Activated CD8-positive, alpha-beta T cell treated with anti-CD3 and anti-CD28 coated beads, Interleukin-2, amount 10 ng/mL, durations not matched to agents 7 days and 5 days (primary cell): ENCODE measurements at regions not wholly inside any gene's neighbourhood (a gene's known extent, or its start where the extent isn't known, plus 50 kb on each side); places are given as distances from the start of the nearest gene placed in this dataset.
"Not testable (repeated sequence)": the region's sequence is repeated elsewhere in the genome, so short reads cannot be mapped to it uniquely, and the experiment has no call there.

Experiments used
- ATAC-seq: fragments of 150-1000 bp; cut with Tn5 transposase; one replicate; pipeline ENCODE4 v1.10.0; 2021; ENCODE audit warnings: moderate library complexity
- CTCF ChIA-PET: fragments of 350-600 bp; sonication (Branson Sonifier 250); formaldehyde crosslinking; loops from one replicate; lab custom pipeline; 2021; ENCODE audit warnings: antibody characterized with exemption; lab: Charles Lee
- POLR2A ChIA-PET: fragments of 350-600 bp; sonication (Branson Sonifier 250); formaldehyde crosslinking; loops from one replicate; lab custom pipeline; 2021; ENCODE audit warnings: antibody characterized with exemption; lab: Charles Lee
- DNase-seq: peaks from one replicate; pipeline ENCODE4 v3.0.0-alpha.2; 2020
- H3K27ac Mint-ChIP-seq: one replicate; pipeline ENCODE4 v1.8.0; 2021; ENCODE audit warnings: mild to moderate bottlenecking, mixed read lengths
- H3K27me3 Mint-ChIP-seq: one replicate; pipeline ENCODE4 v1.8.0; 2021; ENCODE audit warnings: low read depth, mixed read lengths
- H3K36me3 Mint-ChIP-seq: one replicate; pipeline ENCODE4 v1.8.0; 2021; ENCODE audit warnings: low read depth, mixed read lengths
- H3K4me1 Mint-ChIP-seq: one replicate; pipeline ENCODE4 v1.8.0; 2021; ENCODE audit warnings: low read depth, mixed read lengths
- H3K4me3 Mint-ChIP-seq: one replicate; pipeline ENCODE4 v1.8.0; 2021; ENCODE audit warnings: mild to moderate bottlenecking, mixed read lengths
- H3K9me3 Mint-ChIP-seq: one replicate; pipeline ENCODE4 v1.8.0; 2022; ENCODE audit warnings: mixed read lengths; ENCODE audit not compliant: insufficient read depth

DNA sequence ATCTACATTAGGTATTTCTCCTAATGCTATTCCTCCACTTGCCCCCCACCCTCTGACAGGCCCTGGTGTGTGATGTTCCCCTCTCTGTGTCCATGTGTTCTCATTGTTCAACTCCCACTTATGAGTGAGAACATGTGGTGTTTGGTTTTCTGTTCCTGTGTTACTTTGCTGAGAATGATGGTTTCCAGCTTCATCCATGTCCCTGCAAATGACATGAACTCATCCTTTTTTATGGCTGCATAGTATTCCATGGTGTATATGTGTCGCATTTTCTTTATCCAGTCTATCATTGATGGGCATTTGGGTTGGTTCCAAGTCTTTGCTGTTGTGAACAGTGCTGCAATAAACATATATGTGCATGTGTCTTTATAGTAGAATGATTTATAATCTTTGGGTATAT is 50.6 kb upstream of the GRHL3 start:
- H3K27ac Mint-ChIP-seq: not testable (repeated sequence)

DNA sequence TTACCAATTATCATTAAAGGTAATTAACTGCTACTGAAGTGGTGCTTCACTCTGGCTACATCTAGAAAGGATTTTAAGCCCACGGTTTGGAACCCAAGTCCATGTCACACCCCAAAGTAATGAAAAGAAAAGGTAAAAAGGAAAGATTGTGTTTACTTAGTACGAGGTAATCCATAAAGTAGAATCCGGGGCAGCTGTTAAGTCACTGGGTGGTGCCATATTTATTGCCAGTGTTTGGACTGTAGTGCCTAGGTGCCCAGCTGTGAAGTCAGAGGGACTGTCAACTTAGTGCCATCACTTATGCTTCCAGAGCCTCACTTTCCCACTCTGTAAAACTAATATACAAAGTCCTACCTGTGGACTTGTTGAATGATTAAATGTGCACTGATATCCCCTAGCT is 52.2 kb upstream of the GRHL3 start:
- peaks cover 7% of the 10 kb centered on the region for H3K36me3 Mint-ChIP-seq
- peaks cover 15% of the 10 kb centered on the region for H3K4me1 Mint-ChIP-seq
- H3K9me3 Mint-ChIP-seq: peaks cover 5% of the 10 kb centered on the region
- ChIA-PET CTCF (no interaction called here), POLR2A (no interaction called here)
- ATAC-seq (no peak), DNase-seq (no peak)
- H3K4me3 Mint-ChIP-seq: no peak overlapping the region
- no peak overlapping the region for H3K27ac Mint-ChIP-seq
- peaks cover 35% of the 10 kb centered on the region for H3K27me3 Mint-ChIP-seq

More for the DNA sequence above, 50.6 kb upstream of the GRHL3 start:
- peaks cover 44% of the 10 kb centered on the region for H3K27me3 Mint-ChIP-seq
- H3K4me1 Mint-ChIP-seq, POLR2A ChIA-PET, H3K36me3 Mint-ChIP-seq, CTCF ChIA-PET, ATAC-seq, H3K9me3 Mint-ChIP-seq, DNase-seq, H3K4me3 Mint-ChIP-seq: not testable (repeated sequence)

DNA sequence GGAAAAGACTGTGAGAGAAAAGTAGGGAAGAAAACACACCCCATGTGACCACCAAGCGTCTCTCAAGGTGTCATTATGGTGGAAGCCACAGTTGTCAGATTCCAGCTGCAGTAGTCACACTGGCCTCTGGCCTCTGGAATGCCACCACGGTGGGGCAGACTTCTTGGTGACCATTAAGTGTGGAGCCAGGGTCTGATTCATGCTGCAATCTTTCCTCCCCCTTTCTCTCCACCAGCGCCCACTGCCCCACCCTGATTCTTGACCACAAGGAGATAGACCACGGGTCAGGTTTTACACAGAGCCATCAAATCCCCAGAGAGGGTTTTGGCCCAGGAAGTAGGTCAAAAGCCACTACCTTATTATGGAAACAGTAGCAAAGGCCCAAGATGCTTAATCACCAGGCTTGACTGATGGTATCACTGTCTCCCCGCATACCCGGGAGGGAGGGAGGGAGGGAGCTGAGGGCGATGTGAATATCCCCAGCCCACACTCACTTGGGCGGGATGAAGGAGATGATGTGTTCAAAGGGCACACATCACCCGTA is 52.7 kb upstream of the GRHL3 start:
- ChIA-PET POLR2A (no interaction called here), CTCF (no interaction called here)
- Mint-ChIP-seq H3K4me1 (peaks cover 15% of the 10 kb centered on the region), H3K27ac (no peak overlapping the region), H3K36me3 (peaks cover 7% of the 10 kb centered on the region), H3K27me3 (peaks cover 31% of the 10 kb centered on the region), H3K9me3 (peaks cover 5% of the 10 kb centered on the region), H3K4me3 (no peak overlapping the region)
- DNase-seq (no peak), ATAC-seq (no peak)

DNA sequence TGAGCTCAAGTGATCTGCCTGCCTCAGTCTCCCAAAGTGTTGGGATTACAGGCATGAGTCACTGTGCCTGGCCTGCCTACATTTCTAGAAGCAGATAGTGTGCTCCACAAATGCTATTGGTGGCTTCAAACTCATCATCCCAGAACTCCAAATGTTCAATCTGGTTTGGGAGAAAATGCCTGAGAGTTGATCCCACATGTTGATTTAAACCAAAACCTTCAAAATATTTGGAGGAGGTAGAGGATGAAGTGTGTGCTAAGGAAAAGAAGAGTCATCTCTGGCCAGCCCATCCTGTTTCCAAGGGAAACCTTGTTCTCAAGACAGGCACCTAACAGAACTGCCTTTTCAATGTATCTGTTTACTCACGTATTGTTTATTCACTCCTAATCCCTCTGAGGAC is 55.4 kb upstream of the GRHL3 start:
- Mint-ChIP-seq H3K36me3 (peaks cover 7% of the 10 kb centered on the region), H3K4me3 (no peak overlapping the region), H3K4me1 (peaks cover 19% of the 10 kb centered on the region), H3K27me3 (peaks cover 24% of the 10 kb centered on the region), H3K9me3 (peaks cover 5% of the 10 kb centered on the region), H3K27ac (no peak overlapping the region)
- ChIA-PET POLR2A (no interaction called here), CTCF (no interaction called here)
- DNase-seq (no peak), ATAC-seq (no peak)

GRCh38 chr1:24263211-24263610 is 55.9 kb upstream of the GRHL3 start:
- CTCF ChIA-PET: no interaction called here
- peaks cover 7% of the 10 kb centered on the region for H3K36me3 Mint-ChIP-seq
- POLR2A ChIA-PET: no interaction called here

DNA sequence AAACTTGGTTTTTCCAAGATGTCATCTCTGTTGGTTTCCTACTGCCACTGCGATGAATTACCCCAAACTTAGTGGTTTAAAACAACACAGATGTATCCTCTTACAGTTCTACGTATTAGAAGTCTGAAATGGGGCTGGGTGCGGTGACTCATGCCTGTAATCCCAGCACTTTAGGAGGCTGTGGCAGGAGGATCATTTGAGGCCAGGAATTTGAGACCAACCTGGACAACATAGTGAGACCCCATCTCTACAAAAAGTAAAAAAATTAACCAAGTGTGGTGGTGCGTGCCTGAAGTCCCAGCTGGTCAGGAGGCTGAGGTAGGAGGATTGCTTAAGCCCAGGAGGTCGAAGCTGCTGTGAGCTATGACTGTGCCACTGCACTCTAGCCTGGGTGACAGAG is 57.2 kb upstream of the GRHL3 start:
- POLR2A ChIA-PET: no interaction called here
- no peak overlapping the region for H3K27ac Mint-ChIP-seq
- ATAC-seq (no peak), DNase-seq (no peak)
- CTCF ChIA-PET: no interaction called here
- H3K36me3 Mint-ChIP-seq: peaks cover 7% of the 10 kb centered on the region
- H3K27me3 Mint-ChIP-seq: peaks cover 29% of the 10 kb centered on the region
- H3K9me3 Mint-ChIP-seq: peaks cover 5% of the 10 kb centered on the region
- no peak overlapping the region for H3K4me3 Mint-ChIP-seq
- peaks cover 19% of the 10 kb centered on the region for H3K4me1 Mint-ChIP-seq

More at GRCh38 chr1:24263211-24263610, 55.9 kb upstream of the GRHL3 start:
- peaks cover 19% of the 10 kb centered on the region for H3K4me1 Mint-ChIP-seq
- peaks cover 24% of the 10 kb centered on the region for H3K27me3 Mint-ChIP-seq
- H3K9me3 Mint-ChIP-seq: peaks cover 5% of the 10 kb centered on the region
- ATAC-seq: no peak
- H3K4me3 Mint-ChIP-seq: no peak overlapping the region
- DNase-seq: no peak
- H3K27ac Mint-ChIP-seq: no peak overlapping the region

DNA sequence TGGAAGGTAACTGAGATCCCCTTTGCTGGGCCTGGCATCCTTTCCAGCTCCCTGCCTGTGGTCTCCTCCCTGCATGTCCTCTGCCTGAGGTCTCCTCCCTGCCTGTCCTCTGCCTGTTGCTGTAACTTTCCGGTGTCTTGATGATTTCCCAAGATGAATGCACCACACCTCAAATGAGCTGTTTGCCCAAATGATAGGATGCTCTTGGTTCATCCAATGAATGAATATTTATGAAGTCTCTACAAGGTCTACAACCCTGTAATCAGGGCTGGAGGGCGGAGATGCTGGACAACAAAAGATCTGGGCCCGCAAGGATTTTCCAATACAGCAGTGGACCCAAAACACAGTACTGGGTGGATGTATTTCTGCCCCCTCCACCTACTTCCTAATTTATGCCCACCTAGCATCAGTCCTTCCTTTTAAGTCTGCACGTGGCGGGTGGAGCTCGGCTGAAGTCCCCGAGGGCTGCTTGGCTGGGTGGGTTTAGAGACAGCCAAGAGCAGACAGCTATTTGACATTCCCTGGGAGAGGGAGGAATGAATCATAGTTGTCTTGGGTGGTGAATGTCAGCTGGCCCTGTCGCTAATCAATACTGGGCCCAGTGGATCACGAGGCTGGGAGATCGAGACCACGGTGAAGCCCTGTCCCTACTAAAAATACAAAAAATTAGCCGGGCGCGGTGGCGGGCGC is 60.3 kb upstream of the GRHL3 start:
- peaks cover 3% of the 10 kb centered on the region for H3K36me3 Mint-ChIP-seq
- no peak overlapping the region for H3K4me3 Mint-ChIP-seq
- no peak for DNase-seq
- ATAC-seq: no peak
- ChIA-PET POLR2A (no interaction called here), CTCF (interaction anchor here (0.9 kb wide), 1 partner anchor 146 kb away, joined by 4 read pairs; no protein-coding TSS in a partner anchor)
- H3K27ac Mint-ChIP-seq: no peak overlapping the region
- no peaks in the 10 kb centered on the region for H3K9me3 Mint-ChIP-seq
- peaks cover 21% of the 10 kb centered on the region for H3K27me3 Mint-ChIP-seq
- peaks cover 24% of the 10 kb centered on the region for H3K4me1 Mint-ChIP-seq

DNA sequence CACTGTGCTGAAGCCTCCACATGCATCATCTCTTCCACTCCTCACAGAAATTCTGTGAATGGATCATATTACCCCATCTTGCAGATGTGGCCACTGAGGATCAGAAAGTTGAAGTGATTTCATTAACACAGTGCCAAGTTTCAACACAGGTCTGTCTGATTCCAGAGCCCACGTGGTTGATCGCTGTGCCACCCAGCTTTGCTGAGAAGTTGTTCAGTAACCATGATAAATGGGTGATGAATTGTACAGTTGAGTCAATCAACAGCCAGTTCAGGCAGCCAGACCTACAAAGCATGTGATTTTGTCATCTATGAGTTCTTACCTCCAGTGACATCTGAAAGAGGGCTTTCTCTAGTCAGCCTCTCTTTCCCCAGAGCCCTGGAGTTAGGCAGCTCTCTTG is 61.8 kb upstream of the GRHL3 start:
- ChIA-PET CTCF (interaction anchor here (1.1 to 1.2 kb wide), 2 partner anchors 107 to 134 kb away, joined by 3 read pairs; no protein-coding TSS in a partner anchor), POLR2A (no interaction called here)
- Mint-ChIP-seq H3K27ac (no peak overlapping the region), H3K4me1 (peaks cover 9% of the 10 kb centered on the region), H3K4me3 (no peak overlapping the region), H3K36me3 (no peaks in the 10 kb centered on the region), H3K9me3 (no peaks in the 10 kb centered on the region), H3K27me3 (peaks cover 16% of the 10 kb centered on the region)
- no peak for DNase-seq
- ATAC-seq: no peak

DNA sequence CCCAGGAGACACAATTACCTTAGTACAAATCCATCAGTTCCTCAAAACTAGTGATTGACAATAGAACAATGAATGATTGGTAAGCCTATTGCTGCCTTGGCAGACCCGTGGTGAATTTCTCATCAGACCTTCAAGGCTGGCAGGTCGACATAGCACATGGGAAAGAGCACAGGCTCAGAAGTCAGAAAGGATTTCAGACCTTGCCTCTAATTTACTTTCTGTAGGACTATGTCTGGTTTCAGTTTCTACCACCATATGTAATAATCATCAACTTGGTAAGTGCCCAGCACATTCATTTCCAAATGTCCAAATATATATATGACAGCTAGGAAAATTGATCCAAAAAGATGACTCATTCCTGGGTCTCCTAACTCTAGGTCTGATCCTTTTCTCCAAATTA is 62.5 kb upstream of the GRHL3 start:
- Mint-ChIP-seq H3K27me3 (peaks cover 16% of the 10 kb centered on the region), H3K36me3 (no peaks in the 10 kb centered on the region), H3K4me3 (no peak overlapping the region), H3K27ac (no peak overlapping the region), H3K9me3 (no peaks in the 10 kb centered on the region), H3K4me1 (peaks cover 9% of the 10 kb centered on the region)
- no peak for DNase-seq
- no peak for ATAC-seq
- CTCF ChIA-PET: interaction anchor here (0.6 to 1.1 kb wide), 2 partner anchors 19 to 107 kb away, joined by 3 read pairs; no protein-coding TSS in a partner anchor
- POLR2A ChIA-PET: no interaction called here

DNA sequence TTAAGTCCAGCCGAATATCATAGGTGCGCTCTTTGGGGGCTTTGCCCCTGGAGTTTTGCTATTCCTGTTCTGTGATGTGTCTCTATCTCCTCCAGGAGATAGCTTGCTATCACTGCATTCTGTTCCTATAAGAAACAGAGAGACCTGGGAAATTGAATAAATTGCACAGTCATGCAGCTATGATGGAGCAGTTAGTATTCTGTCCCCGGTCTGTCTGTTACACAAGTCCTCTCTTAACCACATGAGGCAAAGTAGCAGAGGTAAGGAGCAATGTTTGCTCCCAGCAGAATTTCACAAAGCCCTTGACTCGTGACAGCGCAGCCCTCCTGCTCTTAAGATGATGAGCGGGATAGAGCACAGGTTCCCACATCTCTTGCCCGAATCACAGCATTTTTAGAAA is 63.9 kb upstream of the GRHL3 start:
- no peak for DNase-seq
- Mint-ChIP-seq H3K36me3 (no peaks in the 10 kb centered on the region), H3K4me3 (no peak overlapping the region), H3K27me3 (peaks cover 10% of the 10 kb centered on the region), H3K4me1 (peaks cover 5% of the 10 kb centered on the region), H3K27ac (no peak overlapping the region), H3K9me3 (no peaks in the 10 kb centered on the region)
- CTCF ChIA-PET: no interaction called here
- ATAC-seq: no peak
- POLR2A ChIA-PET: no interaction called here

GRCh38 chr1:24254783-24255182 is 64.4 kb upstream of the GRHL3 start:
- H3K4me3 Mint-ChIP-seq: no peak overlapping the region
- POLR2A ChIA-PET: no interaction called here
- H3K27me3 Mint-ChIP-seq: peaks cover 7% of the 10 kb centered on the region
- no peak for ATAC-seq
- no peaks in the 10 kb centered on the region for H3K36me3 Mint-ChIP-seq
- CTCF ChIA-PET: no interaction called here
- peaks cover 5% of the 10 kb centered on the region for H3K4me1 Mint-ChIP-seq
- H3K9me3 Mint-ChIP-seq: no peaks in the 10 kb centered on the region
- no peak overlapping the region for H3K27ac Mint-ChIP-seq
- no peak for DNase-seq

- H3K9me3 Mint-ChIP-seq: no peaks in the 10 kb centered on the region
Measured at GRCh38 chr1:24253571-24253970, 65.6 kb upstream of the GRHL3 start.

More at GRCh38 chr1:24253571-24253970, 65.6 kb upstream of the GRHL3 start:
- Mint-ChIP-seq H3K36me3 (no peaks in the 10 kb centered on the region), H3K27me3 (peaks cover 4% of the 10 kb centered on the region), H3K4me1 (peaks cover 5% of the 10 kb centered on the region), H3K4me3 (no peak overlapping the region), H3K27ac (no peak overlapping the region)
- DNase-seq (no peak), ATAC-seq (no peak)
- CTCF ChIA-PET: no interaction called here
- POLR2A ChIA-PET: no interaction called here
